Retinal pigment epithelial cell (primary cell): ENCODE measurements at regions not wholly inside any gene's neighbourhood (a gene's known extent, or its start where the extent isn't known, plus 50 kb on each side); places are given as distances from the start of the nearest gene placed in this dataset.

ENCODE experiments used
- DNase-seq: peaks from one replicate; pipeline ENCODE4 v3.0.0-alpha.2; 2010; ENCODE audit warnings: low read depth
- H3K4me3 ChIP-seq: 2 replicates; pipeline ENCODE4 v1.5.1; 2011; ENCODE audit warnings: mild to moderate bottlenecking, low read length, control low read depth, moderate library complexity
- CTCF ChIP-seq: conservative IDR thresholded peaks from 2 replicates; pipeline ENCODE4 v1.5.1; 2011; ENCODE audit warnings: low read depth, low read length, control low read depth, inconsistent platforms

- no peak for TF ChIP-seq CTCF
- no peak overlapping the region for H3K4me3 ChIP-seq
- DNase-seq, result no peak
Measured at GRCh38 chr17:74059479-74060240, 143.8 kb upstream of the RPL38 start.

DNA sequence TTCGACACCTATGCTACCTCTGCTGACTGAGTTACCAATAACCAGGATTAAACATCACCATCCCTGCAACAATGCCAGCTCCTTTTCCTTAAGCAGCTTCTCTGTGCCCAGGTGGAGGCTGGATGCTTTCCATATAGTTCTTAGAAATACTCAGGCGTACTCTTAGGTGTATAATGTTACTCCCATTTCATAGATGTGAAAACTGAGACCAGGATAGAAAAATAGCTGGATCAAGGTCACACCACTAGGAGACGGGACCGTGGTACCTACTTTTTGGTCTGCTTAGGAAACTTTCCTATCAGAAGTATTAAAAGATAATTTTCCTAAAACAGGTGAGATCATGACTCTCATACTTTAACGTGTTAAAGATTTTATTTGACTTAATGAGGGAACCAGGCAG is 141.7 kb upstream of the RPL38 start:
- DNase-seq, result no peak
- H3K4me3 ChIP-seq, result no peak overlapping the region
- TF ChIP-seq CTCF, result no peak

- H3K4me3 ChIP-seq, result no peak overlapping the region
- TF ChIP-seq CTCF, result no peak
- no peak for DNase-seq
Measured at GRCh38 chr17:74062234-74062633, 141.2 kb upstream of the RPL38 start.

GRCh38 chr17:74063439-74063838 is 140.0 kb upstream of the RPL38 start:
- no peak for DNase-seq
- no peak overlapping the region for H3K4me3 ChIP-seq
- no peak for TF ChIP-seq CTCF

GRCh38 chr17:74070374-74070773 is 133.1 kb upstream of the RPL38 start:
- no peak for DNase-seq
- H3K4me3 ChIP-seq, result no peak overlapping the region
- no peak for TF ChIP-seq CTCF

DNA sequence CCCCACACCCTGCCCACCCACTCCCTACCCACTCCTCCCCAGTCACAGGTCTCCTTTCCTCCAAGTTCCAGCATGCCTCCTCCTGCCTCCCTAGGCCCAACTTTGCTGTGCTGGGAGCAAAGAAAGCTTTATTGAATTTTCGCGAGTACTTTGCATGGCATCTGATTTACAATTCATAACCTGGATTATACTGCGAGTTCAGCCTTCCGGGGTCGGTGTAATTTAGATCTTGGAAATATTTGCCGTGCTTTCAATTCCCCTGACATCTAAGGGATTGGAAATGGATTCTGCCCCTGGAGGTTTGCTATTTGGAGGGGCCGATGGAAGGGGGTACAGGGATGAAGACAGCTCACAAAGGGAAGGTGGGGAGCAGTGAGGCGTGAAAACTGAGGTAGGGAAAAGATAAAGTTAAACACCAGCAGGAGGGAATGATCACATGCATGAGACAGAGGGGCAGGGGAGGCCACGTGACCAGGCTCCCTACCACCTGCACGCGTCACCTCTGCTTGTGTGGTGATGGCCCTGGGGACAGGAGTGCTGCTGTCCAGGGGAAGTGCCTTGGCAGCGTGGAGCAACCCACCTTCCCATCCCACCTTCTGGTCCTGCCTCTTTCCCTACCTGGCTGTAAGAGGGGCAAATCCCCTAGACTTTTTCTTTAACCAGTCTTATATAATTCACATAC is 132.3 kb upstream of the RPL38 start:
- H3K4me3 ChIP-seq, result no peak overlapping the region
- no peak for TF ChIP-seq CTCF
- no peak for DNase-seq

DNA sequence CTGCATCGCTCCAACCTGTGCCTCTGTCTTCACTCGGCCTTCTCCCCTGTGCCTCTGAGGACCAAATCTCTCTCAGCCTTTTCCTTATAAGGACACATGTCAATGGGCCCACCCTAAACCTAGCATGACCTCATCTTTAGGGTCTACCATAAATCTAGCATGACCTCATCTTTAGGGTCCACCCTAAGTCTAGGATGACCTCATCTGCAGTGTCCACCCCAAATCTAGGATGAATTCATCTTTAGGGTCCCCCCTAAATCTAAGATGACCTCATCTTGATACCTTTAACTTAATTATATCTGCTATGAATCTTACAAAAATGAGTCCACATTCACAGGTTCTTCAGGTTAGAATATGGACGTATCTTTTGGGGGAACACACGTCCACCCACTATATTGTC is 131.1 kb upstream of the RPL38 start:
- TF ChIP-seq CTCF, result no peak
- no peak overlapping the region for H3K4me3 ChIP-seq
- no peak for DNase-seq
